MG63 (cell line): ENCODE measurements at regions not wholly inside any gene's neighbourhood (a gene's known extent, or its start where the extent isn't known, plus 50 kb on each side); places are given as distances from the start of the nearest gene placed in this dataset.
"Not testable (repeated sequence)": the region's sequence is repeated elsewhere in the genome, so short reads cannot be mapped to it uniquely, and the experiment has no call there.

Experiments
- DNase-seq: peaks from one replicate; pipeline ENCODE4 v3.0.0-alpha.2; 2020
- H3K27me3 ChIP-seq: fragments of 250-450 bp; sonication (Bioruptor Pico); 2 replicates; pipeline ENCODE4 v1.5.1; 2020; ENCODE audit warnings: mild to moderate bottlenecking, moderate library complexity
- H3K36me3 ChIP-seq: fragments of 250-450 bp; sonication (Bioruptor Pico); 2 replicates; pipeline ENCODE4 v1.5.1; 2020; ENCODE audit warnings: mild to moderate bottlenecking, moderate library complexity
- H3K4me3 ChIP-seq: fragments of 250-450 bp; sonication (Bioruptor Pico); 2 replicates; pipeline ENCODE4 v1.5.1; 2020; ENCODE audit warnings: mild to moderate bottlenecking, moderate library complexity
- H3K9me3 ChIP-seq: fragments of 250-450 bp; sonication (Bioruptor Pico); 2 replicates; pipeline ENCODE4 v1.5.1; 2020; ENCODE audit warnings: mild to moderate bottlenecking, moderate library complexity

DNA sequence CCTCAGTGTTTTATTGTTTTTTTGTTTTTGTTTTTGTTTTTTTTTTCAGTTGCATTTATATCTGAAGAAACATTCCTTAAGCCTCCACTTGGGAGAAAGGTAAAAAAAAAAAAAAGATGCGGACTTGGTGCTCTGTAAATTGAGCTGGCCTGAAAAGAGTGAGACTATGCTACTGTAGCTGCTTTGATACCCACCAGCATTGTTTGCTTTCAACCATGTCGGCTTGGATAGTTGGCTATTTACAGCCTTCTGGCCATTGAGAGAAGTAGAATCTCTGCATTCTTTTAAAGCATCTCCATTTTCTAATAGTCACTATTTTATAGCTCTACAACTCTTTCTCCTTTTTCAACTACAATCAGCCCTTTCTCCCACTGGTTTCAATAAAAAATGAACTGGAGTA is 149.6 kb downstream of the ZIC4 start:
- no peaks in the 10 kb centered on the region for H3K27me3 ChIP-seq
- no peaks in the 10 kb centered on the region for H3K9me3 ChIP-seq
- no peak for DNase-seq
- no peaks in the 10 kb centered on the region for H3K36me3 ChIP-seq
- no peak overlapping the region for H3K4me3 ChIP-seq

GRCh38 chr3:147246906-147247305 is 159.4 kb downstream of the ZIC4 start:
- Histone ChIP-seq H3K9me3 (no peaks in the 10 kb centered on the region), H3K4me3 (no peak overlapping the region), H3K36me3 (no peaks in the 10 kb centered on the region), H3K27me3 (no peaks in the 10 kb centered on the region)
- peak; percentile 35 for DNase-seq

DNA sequence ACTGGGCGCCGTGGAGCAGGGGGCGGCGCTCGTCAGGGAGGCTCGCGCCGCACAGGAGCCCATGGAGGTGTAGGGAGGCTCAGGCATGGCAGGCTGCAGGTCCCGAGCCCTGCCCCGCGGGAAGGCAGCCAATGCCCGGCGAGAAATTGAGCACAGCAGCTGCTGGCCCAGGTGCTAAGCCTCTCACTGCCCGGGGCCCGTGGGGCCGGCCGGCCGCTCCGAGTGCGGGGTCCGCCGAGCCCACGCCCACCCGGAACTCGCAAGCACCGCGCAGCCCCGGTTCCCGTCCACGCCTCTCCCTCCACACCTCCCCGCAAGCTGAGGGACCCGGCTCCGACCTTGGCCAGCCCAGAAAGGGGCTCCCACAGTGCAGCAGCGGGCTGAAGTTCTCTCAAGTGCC is 160.7 kb downstream of the ZIC4 start:
- H3K4me3 ChIP-seq, H3K9me3 ChIP-seq, H3K27me3 ChIP-seq, DNase-seq, H3K36me3 ChIP-seq: not testable (repeated sequence)

- H3K36me3 ChIP-seq, H3K9me3 ChIP-seq, H3K27me3 ChIP-seq, DNase-seq, H3K4me3 ChIP-seq: not testable (repeated sequence)
Measured at GRCh38 chr3:147245022-147245421, 161.3 kb downstream of the ZIC4 start.

DNA sequence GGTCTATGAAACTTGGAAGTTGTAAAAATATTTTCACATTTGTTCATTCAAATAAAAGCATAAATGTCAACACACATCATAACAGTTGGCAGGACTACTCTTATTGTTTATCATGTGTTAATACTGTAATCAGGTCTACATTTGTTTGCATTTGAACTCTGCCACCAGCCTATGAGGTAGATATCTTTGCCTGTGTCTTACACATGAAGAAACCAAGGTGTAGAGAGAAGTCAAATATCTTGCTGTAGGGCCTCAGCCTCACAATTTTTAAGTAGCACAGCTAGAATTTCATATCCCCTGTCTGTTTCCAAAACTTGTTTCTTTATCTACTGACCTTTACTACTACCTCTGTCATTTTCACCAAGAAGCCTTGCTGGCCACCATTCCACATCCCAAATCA is 161.9 kb downstream of the ZIC4 start:
- H3K36me3 ChIP-seq: no peaks in the 10 kb centered on the region
- no peak for DNase-seq

DNA sequence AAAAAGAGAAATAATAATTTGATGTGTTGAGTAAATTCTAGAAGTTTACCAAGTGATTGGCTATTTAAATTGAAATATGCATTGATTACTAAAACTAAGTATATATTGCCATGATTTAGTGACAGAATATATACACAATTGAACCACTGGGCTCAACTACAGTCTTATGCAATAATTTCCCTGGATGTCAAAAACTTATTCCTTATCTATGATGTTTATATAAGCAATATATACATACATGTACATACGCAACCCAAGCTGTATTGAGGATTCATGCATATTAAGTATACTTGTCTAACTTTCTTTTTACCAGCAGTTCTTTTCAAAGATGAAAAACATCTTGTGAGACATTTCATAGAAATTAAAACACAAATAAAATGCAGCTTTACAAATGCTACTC is 165.8 kb downstream of the ZIC4 start:
- H3K9me3 ChIP-seq: no peaks in the 10 kb centered on the region
- no peaks in the 10 kb centered on the region for H3K36me3 ChIP-seq
- no peak overlapping the region for H3K4me3 ChIP-seq
- H3K27me3 ChIP-seq: no peaks in the 10 kb centered on the region
- DNase-seq: no peak

More for the DNA sequence above, 161.9 kb downstream of the ZIC4 start:
- Histone ChIP-seq H3K4me3 (no peak overlapping the region), H3K27me3 (no peaks in the 10 kb centered on the region), H3K9me3 (no peaks in the 10 kb centered on the region)

DNA sequence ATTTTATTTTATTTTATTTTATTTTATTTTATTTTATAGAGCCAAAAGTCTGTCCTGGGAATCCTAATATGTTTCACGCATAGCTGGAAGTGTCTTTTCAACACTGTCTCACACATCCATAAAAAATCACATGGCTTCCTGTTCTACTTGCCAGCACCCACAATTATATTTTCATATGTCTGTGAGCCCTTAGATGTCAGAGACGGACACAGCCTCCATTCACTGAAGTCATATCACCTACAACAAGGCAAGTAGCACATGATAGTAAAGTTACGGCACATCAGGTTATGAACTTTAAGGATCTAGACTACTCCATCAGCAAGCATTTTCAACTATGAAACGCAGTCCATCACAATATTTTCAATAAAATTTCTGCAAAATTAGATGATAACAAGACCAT is 168.4 kb downstream of the ZIC4 start:
- Histone ChIP-seq H3K36me3 (no peaks in the 10 kb centered on the region), H3K9me3 (no peaks in the 10 kb centered on the region), H3K27me3 (no peaks in the 10 kb centered on the region), H3K4me3 (no peak overlapping the region)
- DNase-seq: no peak

DNA sequence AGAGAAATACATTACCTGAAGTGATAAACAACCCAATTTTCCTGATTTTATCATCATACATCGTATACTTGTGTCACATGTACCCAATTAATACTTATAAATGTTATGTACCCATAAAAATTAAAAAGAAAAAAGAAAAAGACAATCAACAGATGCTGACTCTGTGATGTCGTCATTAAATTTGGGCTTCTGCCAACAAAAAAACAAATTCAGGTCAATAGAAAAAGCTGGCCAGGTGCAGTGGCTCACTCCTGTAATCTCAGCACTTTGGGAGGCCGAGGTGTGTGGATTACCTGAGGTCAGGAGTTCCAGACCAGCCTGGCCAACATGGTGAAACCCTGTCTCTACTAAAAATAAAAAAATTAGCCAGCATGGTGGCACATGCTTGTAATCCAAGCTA is 174.4 kb downstream of the ZIC4 start:
- H3K27me3 ChIP-seq, DNase-seq, H3K9me3 ChIP-seq, H3K4me3 ChIP-seq, H3K36me3 ChIP-seq: not testable (repeated sequence)

DNA sequence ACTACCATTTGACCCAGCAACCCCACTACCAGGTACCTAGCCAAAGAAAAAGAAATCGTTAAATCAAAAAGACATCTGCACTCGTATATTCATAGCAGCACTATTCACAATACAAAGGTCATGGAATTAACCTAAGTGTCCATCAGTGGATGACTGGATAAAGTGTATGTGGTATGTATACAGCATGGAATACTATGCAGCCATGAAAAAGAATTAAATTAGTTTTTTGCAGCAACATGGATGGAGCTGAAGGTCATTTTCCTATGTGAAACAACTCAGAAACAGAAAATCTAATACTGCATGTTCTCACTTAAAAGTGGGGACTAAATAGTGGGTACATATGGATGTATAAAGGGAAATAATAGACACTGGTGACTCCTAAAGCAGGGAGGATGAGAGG is 175.2 kb downstream of the ZIC4 start:
- no peaks in the 10 kb centered on the region for H3K36me3 ChIP-seq
- no peaks in the 10 kb centered on the region for H3K27me3 ChIP-seq
- H3K4me3 ChIP-seq: no peak overlapping the region
- peaks cover 5% of the 10 kb centered on the region; the same call in 1 of the 2 replicates for H3K9me3 ChIP-seq
- DNase-seq: no peak

- H3K27me3 ChIP-seq: no peaks in the 10 kb centered on the region
- no peak overlapping the region for H3K4me3 ChIP-seq
- no peaks in the 10 kb centered on the region for H3K36me3 ChIP-seq
- DNase-seq: no peak
- no peaks in the 10 kb centered on the region for H3K9me3 ChIP-seq
Measured at GRCh38 chr3:147222291-147222690, 184.1 kb downstream of the ZIC4 start.

DNA sequence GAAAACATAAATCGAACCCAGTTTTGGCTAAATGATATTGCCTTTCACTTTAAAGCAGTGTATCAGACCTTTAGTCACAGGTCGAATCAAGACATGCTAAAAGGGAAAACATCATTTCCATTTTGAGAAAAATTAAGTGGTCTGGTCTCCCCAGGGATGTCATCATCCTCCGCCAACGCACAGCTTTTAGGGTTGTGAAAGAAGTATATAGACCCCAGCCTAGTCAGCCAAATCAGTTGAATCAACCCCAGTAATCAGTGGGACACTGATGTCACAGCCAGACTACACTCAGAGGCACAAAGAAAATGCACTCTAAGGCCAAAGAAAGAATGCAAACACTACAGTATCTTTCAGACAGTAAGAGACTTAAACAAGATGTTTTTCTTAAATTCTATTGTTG is 187.4 kb downstream of the ZIC4 start:
- H3K9me3 ChIP-seq: no peaks in the 10 kb centered on the region
- no peak overlapping the region for H3K4me3 ChIP-seq
- no peaks in the 10 kb centered on the region for H3K27me3 ChIP-seq
- H3K36me3 ChIP-seq: no peaks in the 10 kb centered on the region
- DNase-seq: no peak

- no peaks in the 10 kb centered on the region for H3K9me3 ChIP-seq
- H3K36me3 ChIP-seq: no peaks in the 10 kb centered on the region
- H3K27me3 ChIP-seq: no peaks in the 10 kb centered on the region
- no peak overlapping the region for H3K4me3 ChIP-seq
- DNase-seq: no peak
Measured at GRCh38 chr3:147216143-147216673, 190.1 kb downstream of the ZIC4 start.

DNA sequence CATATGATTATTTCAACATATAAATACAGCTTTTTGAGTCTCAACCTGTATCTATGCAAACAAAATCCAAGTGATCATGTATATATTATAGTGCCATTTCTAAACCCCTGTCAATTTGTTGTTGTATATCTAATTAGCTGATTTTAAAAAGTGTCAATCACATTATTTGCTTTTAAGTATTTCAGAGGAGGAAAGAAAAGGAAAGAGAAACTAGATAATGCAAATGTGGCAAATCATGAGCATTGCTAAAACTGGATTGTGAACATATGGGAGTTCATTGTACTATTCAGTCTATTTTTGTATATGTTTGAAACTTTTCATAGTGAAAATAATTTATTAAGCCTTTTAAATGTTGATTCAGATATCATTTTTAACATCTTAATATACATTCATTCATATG is 190.7 kb downstream of the ZIC4 start:
- Histone ChIP-seq H3K36me3 (no peaks in the 10 kb centered on the region), H3K4me3 (no peak overlapping the region), H3K27me3 (no peaks in the 10 kb centered on the region), H3K9me3 (no peaks in the 10 kb centered on the region)
- DNase-seq: no peak

DNA sequence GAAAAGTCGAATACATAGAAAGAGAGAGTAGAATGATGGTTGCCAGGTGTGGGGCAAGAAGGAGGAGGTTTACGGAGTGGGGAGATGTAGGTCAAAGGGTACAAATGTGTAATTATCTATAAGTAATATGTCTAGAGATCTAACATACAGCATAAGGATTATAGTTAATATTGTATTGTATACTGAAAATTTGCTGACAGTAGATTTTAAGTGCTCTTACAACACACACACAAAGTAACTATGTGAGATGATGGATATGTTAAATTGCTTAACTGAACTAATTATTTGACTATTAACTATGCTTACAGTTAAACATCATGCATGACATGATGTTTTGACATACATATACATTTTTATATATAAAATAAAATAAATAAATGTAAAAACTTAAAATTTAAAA is 192.7 kb downstream of the ZIC4 start:
- DNase-seq: no peak
- H3K27me3 ChIP-seq: no peaks in the 10 kb centered on the region

GRCh38 chr3:147210676-147211075 is 195.7 kb downstream of the ZIC4 start:
- Histone ChIP-seq H3K27me3 (no peaks in the 10 kb centered on the region), H3K4me3 (no peak overlapping the region), H3K9me3 (no peaks in the 10 kb centered on the region), H3K36me3 (no peaks in the 10 kb centered on the region)
- DNase-seq: no peak

More for the DNA sequence above, 192.7 kb downstream of the ZIC4 start:
- Histone ChIP-seq H3K9me3 (no peaks in the 10 kb centered on the region), H3K4me3 (no peak overlapping the region), H3K36me3 (no peaks in the 10 kb centered on the region)

- H3K4me3 ChIP-seq: no peak overlapping the region
- H3K36me3 ChIP-seq: no peaks in the 10 kb centered on the region
- no peaks in the 10 kb centered on the region for H3K27me3 ChIP-seq
- DNase-seq: no peak
- H3K9me3 ChIP-seq: no peaks in the 10 kb centered on the region
Measured at GRCh38 chr3:147201086-147201485, 205.3 kb downstream of the ZIC4 start.

- H3K27me3 ChIP-seq: no peaks in the 10 kb centered on the region
- no peaks in the 10 kb centered on the region for H3K36me3 ChIP-seq
- H3K4me3 ChIP-seq: no peak overlapping the region
- no peaks in the 10 kb centered on the region for H3K9me3 ChIP-seq
- no peak for DNase-seq
Measured at GRCh38 chr3:147200545-147200944, 205.8 kb downstream of the ZIC4 start.

DNA sequence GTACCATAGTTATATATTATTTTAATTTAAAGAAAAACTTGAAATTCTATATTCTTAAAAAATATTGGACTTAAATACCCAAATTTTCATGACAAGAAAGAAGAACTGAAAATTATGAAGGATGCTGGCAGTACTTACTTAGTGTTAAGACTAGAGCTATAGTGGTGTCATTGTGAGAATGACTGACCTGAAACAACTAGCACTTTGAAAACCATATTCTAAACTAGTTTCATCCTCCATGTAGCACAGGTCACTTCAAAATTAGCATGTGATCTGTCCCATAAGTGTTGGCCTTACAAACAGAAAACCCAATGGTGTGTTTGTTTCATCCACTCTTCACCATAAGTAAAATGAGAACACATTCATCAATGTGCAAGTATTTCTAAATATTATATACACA is 208.6 kb downstream of the ZIC4 start:
- Histone ChIP-seq H3K27me3 (no peaks in the 10 kb centered on the region), H3K4me3 (no peak overlapping the region), H3K36me3 (no peaks in the 10 kb centered on the region), H3K9me3 (no peaks in the 10 kb centered on the region)
- no peak for DNase-seq

DNA sequence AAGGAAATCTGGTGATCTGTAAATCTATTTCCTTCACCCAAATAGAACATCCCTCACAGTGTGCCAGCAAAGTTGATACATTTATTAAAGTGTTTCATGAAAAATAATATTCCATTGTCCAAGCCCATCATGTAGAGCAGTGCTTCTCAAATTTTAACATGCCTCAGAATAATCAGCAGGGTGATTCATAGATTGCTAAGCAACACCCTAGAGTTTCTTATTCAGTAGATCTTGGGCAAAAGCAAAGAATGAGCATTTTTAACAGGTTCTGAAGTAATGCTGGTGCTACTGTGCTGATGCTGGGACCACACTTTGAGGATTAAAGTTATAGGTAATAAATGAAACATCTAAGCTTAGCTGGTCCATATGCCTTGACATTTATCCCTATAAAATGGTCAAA is 210.5 kb downstream of the ZIC4 start:
- no peak overlapping the region for H3K4me3 ChIP-seq
- H3K36me3 ChIP-seq: no peaks in the 10 kb centered on the region
- DNase-seq: no peak
- H3K9me3 ChIP-seq: no peaks in the 10 kb centered on the region
- no peaks in the 10 kb centered on the region for H3K27me3 ChIP-seq
